Stimulated activated CD4-positive, alpha-beta T cell treated with anti-CD3 and anti-CD28 coated beads, Interleukin-1b, Interleukin-23, amount 100 ng/mL, for 1 hour (primary cell): ENCODE measurements at regions not wholly inside any gene's neighbourhood (a gene's known extent, or its start where the extent isn't known, plus 50 kb on each side); places are given as distances from the start of the nearest gene placed in this dataset.

Experiments
- DNase-seq, 2 donors: peaks; one replicate each; pipeline ENCODE4 v3.0.0-alpha.2; 2020; ENCODE audit warnings: low read depth in 2 of 2

DNA sequence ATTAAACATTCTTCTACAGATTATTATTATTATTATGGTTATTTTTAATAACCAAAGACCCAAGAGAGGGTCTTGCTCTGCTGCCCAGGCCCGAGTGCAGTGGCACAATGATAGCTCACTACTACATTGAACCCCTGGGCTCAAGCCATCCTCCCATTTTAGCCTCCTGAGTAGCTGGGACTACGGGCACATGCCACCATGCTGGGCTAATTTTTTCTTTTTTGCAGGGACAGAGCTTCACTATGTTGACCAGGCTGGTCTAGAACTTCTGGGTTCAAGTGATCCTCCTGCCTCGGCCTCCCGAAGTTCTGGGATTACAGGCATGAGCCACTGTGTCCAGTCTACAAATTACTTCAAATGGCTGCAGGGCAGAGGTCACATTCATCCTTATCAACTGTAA lies 179.8 kb downstream of the KCNRG start:
- DNase-seq = no peak

DNA sequence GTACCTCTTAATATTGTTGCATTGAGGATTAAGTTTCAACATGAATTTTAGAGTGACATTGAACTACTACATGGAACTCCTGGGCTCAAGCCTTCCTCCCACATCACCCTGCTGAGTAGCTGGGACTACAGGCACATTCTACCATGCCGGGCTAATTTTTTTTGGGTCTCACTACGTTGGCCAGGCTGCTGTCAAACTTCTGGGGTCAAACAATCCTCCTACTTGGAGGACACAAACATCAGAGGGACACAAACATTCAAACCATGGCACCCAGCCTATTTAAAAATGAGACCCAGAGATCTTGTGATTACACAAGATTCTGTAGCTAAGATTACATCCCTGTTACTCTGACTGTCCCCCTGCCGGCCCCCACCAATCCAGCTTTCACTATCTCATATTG lies 180.9 kb downstream of the KCNRG start:
- no peak for DNase-seq

DNA sequence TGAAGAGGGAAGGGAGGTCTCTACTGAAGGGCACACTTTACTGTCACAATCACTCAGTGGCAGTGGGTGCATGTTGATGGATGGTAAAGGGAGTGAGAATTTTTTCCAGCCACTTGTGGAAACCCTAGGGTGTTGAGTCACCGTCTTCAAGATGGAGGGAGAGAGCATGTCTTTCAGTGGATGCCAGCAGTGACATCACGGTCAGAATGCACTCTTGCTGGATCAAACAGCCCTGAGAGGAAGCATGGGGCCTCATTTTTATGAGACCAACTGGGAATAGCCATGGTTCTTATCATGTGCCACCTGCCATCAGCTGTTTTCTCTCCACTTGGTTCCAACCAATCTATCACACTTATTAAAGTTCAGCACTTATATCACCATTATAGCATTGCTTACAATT lies 182.5 kb downstream of the KCNRG start:
- no peak for DNase-seq

DNA sequence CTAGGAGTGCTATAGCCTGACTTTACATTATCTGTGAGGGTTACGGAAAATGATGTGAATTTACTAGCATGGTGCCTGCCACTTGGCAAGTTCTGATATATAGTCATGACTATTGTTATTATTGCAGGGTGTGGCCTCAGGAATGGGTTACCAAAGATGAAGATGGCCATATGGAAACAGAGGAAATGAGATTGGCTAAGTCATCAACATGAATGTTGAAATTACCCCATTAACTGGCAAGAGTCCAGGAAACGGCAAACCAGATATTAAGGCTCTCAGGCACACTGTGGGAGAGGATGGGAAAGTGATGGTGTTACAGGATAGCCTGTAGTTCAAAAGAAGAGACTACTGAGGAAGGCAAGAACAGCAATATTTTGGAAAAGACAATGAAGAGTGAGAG lies 183.3 kb downstream of the KCNRG start:
- no peak for DNase-seq

DNA sequence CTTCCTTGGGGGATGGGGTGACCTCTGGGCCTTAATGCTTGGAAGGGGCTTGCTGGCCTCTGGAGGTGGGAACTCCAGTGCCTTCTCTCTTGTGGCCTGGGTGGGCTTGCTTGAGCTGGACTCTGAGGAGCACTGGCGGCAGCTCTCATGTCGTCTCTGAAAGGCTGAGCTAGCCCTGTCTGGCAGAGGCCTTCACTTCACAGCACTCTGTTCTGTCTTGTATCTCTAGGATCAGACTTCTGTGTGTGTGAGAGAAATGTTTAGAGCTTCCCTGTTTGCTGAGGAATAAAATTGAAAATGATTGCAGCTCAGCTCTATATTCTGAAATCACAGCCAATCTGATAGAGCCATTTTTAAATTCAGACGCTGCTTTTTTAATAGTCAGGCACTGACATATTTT lies 185.3 kb downstream of the KCNRG start:
- no peak for DNase-seq

DNA sequence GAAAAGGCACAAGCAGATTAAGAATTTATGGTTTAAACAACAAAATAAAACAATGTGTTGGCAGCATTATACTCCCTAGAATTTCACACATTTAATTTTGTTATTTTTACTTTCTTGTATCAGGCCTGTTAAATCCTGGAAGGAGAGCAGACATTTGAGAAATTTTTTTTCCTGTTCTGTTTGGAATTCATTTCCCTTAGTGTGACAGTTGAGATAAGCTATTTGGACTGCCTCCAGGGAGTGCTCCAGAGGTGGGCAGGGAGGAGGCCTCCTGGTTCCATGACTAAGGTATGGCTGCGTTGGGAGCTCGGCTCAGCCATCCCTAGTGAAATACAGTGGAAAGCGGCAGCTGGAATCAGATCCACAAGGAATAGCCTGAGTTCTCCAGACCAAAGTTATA lies 185.7 kb downstream of the KCNRG start:
- DNase-seq = no peak

DNA sequence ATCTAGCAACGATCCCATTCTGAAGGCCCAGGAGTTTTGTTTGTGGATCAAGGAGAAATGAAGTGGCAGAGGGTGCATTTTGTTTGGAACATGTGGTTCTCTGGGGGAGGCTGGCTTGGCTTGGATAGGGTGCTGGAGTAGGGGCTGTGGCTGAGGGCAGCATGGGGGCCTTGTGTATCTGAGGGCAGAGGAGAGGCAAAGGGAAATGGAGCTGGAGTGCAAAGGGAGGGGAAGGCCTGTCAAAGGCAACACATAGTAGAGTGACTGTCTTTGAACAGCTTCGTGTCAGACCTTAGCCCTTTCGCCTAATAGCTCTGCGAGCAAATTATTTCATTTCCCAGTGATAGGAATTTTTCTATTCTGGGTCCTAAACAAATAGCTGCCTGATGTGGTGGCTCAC lies 187.2 kb downstream of the KCNRG start:
- no peak for DNase-seq

DNA sequence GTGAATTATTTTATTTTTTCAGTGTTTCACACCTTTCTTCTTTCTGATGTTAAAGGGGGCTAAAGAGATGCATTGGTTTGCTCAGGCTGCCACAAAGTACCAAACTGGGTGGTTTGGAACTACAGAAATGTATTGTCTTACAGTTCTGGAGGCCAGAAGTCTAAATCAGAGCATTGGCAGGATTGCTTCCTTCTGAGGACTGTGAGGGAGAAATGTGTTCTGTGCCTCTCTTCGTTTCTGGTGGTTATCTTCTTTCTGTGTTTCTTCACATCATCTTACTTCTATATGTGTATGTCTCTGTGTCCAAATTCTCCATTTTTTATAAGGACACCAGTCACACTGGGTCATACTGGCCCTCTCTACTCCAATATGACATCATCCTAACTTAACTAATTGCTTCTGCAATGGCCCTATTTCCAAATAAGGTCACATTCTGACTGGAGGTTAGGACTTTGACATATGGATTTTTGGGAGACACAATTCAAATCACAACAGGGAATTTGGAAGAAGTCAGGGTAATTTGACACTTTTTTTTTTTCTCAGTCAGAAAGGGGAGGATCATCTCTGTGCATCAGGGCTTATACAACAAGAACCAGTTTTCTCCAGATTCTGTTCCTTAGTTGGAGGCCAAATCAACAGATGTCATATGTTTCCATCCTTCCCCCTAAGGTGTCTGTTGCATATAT lies 188.2 kb downstream of the KCNRG start:
- DNase-seq = no peak

DNA sequence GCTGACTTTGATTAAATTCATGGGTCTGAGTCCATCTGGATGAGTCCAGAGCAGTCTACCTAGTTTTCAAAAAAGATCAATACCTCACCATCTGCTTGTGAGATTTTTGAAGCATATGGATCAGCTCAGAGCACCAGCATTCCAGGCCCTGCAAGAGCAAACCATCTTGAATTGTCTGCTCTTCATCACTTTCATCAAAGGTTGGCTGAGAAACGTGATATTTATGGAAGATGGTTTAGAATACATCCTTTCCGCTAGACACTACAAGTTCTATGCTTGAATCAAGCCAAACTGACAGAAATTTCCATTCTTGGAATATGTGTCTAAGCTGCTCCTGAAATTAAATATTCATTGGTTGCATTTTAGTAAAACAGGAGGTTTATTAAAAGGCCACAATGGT lies 190.3 kb downstream of the KCNRG start:
- DNase-seq = no peak

DNA sequence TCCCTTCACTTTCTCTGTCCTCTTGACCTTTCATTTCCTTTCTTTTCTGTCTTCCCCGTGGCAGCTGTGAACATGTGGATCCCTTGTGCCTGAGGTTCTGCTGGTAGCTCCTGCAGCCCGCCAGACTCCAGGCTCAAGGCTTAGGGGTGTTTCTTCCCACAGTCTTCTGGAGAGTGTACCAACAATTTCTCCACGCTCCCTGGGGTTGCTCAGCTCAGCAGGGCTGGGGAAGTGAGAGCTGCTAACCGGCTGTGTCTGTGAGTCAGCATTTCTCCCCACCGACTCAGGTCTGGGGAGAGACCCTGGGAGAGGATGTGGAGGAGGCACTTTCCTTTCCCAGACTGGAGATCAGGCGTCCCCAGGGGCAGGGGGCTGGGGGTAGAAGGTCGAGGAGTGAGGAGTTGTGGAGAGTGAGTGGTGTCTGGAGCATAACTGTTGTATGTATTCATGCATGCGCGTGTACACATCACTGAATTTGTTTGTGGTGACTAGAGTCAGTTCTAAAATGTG lies 193.6 kb downstream of the KCNRG start:
- no peak for DNase-seq

DNA sequence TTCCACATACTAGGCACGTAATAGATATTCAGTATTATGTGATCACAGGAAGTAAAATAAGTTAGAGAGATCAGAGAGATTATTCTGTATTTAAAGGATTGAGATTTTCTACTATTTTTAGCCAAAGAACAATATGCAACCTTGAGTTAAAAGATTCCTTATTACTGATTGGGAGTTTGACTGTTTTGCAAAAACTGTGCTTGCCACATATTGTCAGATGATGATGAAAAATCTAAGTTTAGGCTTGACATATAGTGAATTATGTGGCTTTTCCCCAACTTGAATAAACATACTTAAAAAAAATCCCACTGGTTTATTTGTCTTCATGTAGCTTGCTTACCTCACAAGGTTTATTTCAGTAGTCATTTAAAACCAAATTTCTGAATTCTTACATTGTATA lies 194.4 kb downstream of the KCNRG start:
- no peak for DNase-seq

DNA sequence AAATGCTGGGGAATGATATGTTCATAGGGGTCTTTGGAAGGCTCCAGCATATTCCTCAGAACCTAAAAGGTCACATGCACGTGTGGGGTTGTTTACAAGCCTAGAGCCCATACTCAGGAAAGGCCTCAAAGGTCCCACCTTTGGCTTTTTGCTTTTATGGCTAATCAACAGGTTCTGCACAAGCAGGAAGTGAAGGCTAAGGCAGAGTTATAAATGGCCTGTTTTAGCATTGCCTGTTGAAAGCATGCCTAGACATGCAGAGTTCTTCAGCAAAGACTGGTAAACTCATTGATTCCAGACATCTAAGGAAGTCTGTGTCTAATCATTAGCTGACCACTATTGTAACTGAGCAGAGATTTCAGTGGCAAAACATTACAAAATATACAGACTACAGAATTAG lies 198.3 kb downstream of the KCNRG start:
- DNase-seq = no peak

DNA sequence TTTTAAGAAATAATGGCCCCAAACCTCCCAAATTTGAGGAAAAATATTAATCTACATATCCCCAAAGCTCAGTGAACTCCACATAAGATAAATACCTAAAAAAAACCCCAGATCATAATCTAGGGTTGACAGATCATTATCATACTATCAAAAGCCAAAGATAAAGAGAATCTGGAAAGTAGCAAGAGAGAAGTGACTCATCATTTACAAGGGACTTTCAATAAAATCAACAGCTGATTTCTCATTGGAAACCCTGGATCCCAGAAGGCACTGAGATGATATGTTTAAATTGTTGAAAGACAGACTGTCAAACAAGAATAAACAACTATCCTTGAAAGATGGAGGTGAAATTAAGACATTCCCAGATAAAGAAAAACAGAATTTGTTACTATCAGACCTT lies 199.3 kb downstream of the KCNRG start:
- no peak for DNase-seq

DNA sequence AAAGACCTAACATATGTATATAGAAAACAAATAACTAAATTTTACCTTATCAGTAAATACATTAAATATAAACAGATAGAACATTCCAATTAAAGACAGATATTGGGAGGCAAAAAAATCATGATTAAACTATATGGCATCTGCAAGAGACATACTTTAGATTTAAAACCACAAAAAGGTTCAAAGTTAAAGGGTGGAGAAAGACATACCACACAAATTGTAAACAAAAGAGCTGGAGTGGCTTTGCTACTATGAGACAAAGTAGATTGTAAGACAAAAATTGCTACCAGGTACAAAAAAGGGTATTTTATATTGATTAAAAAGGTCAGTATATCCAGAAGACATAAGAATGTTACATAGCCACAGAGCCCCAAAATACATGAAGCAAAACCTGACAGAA lies 200.2 kb downstream of the KCNRG start:
- DNase-seq = no peak

DNA sequence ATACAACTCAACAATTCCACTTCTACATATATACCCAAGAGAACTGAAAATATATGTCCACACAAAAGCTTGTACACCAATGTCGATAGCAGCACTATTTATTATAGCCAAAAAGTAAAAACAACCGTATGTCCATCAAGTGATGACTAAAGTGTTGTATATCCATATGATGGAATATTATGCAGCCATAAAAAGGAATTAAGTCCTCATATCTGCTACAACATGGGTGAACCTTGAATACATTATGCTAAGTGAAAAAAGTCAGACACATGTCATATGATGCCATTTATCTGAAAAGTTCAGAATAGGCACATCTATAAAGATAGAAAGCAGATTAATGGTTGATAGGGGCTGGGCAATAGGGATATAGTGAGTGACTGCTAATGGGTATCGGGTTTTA lies 204.5 kb downstream of the KCNRG start:
- DNase-seq = no peak

DNA sequence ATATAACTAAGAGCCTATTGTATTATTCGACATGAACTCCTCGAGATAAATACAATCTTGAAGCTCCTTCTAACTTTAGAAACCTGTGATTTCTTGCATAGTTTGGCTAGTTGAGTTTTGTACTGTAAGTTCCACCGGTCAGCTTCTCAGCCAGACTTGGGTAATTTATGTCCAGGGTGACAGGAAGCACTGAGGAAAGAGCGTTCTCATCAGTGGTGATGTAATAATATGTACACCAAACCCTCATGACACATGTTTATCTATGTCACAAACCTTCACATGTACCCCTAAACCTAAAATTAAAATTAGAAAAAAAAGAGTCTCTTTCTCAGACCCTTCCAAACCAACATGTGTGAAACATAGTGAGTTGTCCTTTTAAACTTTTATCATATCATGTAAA lies 205.7 kb downstream of the KCNRG start:
- DNase-seq = no peak

DNA sequence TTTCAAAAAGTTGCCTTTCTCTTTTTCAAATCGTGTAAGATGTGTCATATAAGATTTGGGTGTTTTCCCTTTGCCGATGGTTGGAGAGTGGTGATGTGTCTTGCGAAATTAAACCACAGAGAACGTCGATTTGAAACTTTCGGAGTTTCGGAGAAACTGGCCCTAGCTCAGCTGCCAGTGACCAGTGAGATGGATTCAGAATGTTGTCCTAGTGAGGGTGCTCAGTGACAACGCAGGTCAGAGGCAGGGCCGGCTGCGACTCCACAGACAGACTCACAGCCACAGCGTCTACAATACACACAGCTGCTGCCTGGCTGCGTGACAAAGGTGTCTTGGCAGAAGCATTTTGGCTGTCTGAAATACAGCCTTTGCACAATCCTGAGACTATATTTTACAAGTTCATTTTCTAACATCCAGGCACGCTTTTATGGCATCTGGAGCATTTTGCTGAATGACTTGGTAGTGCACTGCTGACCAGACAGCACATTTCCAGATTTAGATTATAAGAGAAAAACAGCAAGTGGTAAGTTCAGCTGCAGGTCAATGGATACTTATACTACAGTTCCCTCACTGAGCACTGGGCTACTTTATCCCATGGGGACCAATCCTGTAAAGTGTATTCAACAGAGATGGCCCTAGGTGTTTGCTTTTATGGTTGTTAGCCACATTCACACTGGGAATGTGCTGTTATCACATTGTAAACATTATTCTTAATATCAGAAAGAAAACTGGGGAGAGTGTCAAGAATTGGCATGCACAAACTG lies 207.5 kb downstream of the KCNRG start:
- no peak for DNase-seq

DNA sequence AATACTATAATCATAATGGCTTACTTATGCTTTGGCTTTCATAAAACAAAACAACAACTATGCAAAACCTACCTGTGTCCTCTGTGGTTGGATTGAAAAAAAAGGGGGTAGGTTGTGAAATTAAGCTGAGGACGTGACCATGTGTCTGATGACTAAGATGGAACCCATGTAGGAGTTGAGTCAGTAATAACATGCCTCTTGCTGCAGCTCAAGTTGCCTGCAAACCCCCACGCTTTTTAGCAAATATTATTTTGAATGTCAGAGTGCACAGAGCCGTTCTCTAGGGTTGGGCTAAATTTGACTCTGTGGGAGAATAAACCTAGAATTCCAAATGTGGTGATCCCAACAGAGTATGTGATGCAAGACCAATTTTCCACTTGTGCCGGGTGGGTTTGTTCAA lies 209.3 kb downstream of the KCNRG start:
- no peak for DNase-seq

DNA sequence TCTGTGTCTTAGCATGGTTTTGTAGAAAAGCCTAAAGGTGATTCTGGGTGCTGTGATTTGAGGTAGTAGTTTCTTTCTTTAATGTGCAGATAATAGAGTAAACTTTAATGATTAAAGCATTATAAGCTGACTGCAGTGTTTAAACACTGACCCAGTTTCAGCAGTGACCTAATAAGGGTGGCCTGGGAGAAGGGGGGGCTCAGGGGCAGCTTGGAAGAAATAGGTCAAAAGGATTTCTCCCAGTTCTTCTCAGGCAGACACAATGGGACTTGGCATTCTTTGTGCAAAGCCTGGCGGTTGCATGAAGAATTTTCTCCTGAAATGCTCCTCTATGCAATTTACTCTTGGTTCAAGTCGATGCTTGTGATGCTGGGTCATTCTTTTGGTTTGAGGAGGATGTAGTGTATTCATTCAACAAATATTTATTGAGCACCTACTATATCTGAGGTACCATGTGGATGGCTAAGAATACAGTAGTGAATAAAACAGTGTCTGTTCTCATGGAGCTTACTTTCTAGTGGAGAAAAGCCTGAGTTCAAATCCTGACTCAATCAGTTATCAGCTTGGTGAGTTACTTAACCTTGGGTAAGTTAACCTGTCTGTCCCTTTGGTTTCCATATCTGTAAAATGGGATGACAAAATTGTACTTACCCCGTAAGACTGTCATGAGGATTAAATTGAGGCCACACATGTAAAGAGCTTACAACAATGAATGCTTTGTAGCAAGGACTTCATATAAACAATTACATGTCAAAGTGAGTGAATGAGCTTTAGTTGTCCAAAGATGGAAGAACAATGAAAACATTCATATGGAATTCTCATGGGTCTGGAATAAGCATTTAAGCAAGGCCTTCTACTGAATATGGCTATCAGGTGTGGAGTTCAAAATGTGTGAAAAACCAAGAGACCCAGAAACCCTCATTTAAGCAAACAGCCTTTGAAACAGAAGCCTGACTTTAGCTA lies 210.2 kb downstream of the KCNRG start:
- no peak for DNase-seq

DNA sequence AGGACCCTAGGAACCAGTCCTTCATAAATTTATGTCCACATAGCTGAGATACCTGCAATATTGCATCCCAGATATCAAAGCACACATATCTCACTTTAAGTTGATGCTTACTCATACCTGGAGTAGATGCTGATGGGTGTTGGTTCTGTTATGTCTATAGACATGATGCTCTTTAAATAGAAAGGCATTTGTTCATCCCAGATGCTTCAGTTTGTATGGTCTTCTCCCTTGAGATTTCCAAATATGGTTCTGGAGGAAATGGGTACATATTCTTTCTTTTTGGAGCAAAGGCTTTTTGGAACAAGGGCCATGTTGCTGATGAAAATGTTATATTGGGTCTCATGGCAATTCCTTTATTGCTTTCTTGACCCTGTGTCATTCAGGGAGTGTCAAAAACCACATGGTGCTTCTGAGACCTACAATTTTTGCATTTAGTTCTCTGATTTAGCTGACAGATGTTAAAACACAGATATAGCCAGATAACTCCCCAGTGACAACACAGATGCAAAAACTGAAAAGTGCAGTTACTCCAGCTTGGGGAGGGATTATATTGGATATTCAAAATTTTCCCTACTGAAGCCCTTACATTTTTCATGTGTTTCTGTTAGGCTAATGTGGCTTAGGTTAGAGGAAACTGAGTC lies 211.4 kb downstream of the KCNRG start:
- no peak for DNase-seq

DNA sequence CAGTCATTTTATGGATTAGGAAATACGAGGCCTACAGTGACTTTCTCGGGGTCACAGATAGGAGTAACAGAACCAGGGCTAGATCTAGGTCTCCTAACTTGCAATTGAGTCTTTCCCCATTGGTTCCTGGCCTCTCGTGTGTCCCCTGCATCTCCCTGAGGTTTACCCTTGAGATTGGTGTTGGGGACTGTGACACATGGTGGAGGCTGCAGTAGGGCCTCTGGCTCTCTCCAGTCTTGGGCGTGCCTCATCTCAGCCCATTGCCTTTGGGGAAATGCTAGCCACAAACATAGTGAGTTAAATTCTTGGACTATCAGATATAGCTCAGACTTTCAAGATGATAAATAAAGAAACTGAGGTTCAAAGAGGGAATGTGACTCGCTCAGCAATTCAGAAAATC lies 212.1 kb downstream of the KCNRG start:
- no peak for DNase-seq

DNA sequence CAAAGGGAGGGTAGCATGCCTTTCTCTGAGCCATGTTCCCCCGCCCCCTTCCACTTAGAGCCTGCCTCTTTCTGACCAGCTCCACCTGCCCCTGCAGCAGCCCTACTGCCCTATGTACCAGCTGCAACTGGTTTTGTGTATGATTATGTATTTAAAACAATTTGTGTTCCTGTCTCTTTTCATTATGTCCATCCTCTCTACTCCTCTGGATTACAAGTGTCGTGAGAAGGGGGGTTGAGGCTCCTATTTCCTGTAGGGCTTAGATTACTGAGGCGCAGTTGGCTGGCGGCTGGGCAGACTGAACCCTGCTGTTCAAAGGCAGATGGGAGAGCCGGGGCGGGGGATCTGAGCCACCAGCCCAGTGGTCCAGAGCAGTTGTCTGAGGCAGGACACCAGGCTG lies 213.3 kb downstream of the KCNRG start:
- no peak for DNase-seq
